Panc1 (cell line): ENCODE measurements at regions not wholly inside any gene's neighbourhood (a gene's known extent, or its start where the extent isn't known, plus 50 kb on each side); places are given as distances from the start of the nearest gene placed in this dataset.

Experiments used
- ATAC-seq: fragments of 200-7000 bp; cut with Tn5 transposase; 2 replicates; pipeline ENCODE4 v1.9.1; 2020; ENCODE audit warnings: mild to moderate bottlenecking, moderate library complexity
- BruUV-seq: library from RNA; stranded (reverse); fragments of 400-500 nt; replicated peaks from 2 replicates; lab custom pipeline; 2021; lab: Mats Ljungman, UMichigan
- CTCF ChIA-PET: fragments of 300-600 bp; sonication (Branson Sonifier 250); formaldehyde crosslinking; loops from one replicate; lab custom pipeline; 2022; ENCODE audit warnings: antibody characterized with exemption; lab: Charles Lee
- POLR2A ChIA-PET: fragments of 300-600 bp; sonication (Branson Sonifier 250); formaldehyde crosslinking; loops from one replicate; lab custom pipeline; 2022; ENCODE audit warnings: antibody characterized with exemption; lab: Charles Lee
- DNase-seq: peaks from one replicate; pipeline ENCODE4 v3.0.0-alpha.2; 2010; ENCODE audit warnings: low read depth, low spot score
- H3K27ac ChIP-seq: 2 replicates; pipeline ENCODE4 v1.5.1; 2011; ENCODE audit warnings: mild to moderate bottlenecking, low read length, inconsistent platforms
- H3K27me3 ChIP-seq: fragments of 200-500 bp; sonication (Bioruptor generic); 2 replicates; pipeline ENCODE4 v1.6.0; 2014; ENCODE audit warnings: low read length, inconsistent platforms; ENCODE audit not compliant: control insufficient read depth, insufficient read depth
- H3K36me3 ChIP-seq: fragments of 200-500 bp; sonication (Bioruptor generic); 2 replicates; pipeline ENCODE4 v1.5.1; 2014; ENCODE audit warnings: inconsistent platforms, mild to moderate bottlenecking, low read length, moderate library complexity; ENCODE audit not compliant: control insufficient read depth, insufficient read depth
- H3K4me1 ChIP-seq: 2 replicates; pipeline ENCODE4 v1.5.1; 2011; ENCODE audit warnings: inconsistent platforms, mild to moderate bottlenecking, low read length, moderate library complexity; ENCODE audit not compliant: control insufficient read depth, insufficient read depth
- H3K4me3 ChIP-seq, 2 experiments: 2 replicates each; pipeline ENCODE4 v1.5.1; 2011 to 2012; ENCODE audit warnings: low read depth in 2 of 2, low read length in 2 of 2, mild to moderate bottlenecking in 2 of 2, inconsistent platforms in 1 of 2, moderate library complexity in 1 of 2
- H3K9me3 ChIP-seq: fragments of 200-500 bp; sonication (Bioruptor generic); 2 replicates; pipeline ENCODE4 v1.5.1; 2014; ENCODE audit warnings: low read depth, mild to moderate bottlenecking, inconsistent platforms, low read length, moderate library complexity; ENCODE audit not compliant: control insufficient read depth, insufficient read depth
- POLR2AphosphoS5 ChIP-seq: IDR thresholded peaks from 2 replicates; pipeline ENCODE4 v1.6.1; 2012; ENCODE audit warnings: mild to moderate bottlenecking, low read depth, low read length, moderate library complexity
- SIN3A ChIP-seq: IDR thresholded peaks from 2 replicates; pipeline ENCODE4 v1.6.1; 2012; ENCODE audit warnings: low read depth, mild to moderate bottlenecking, low read length, moderate library complexity, borderline replicate concordance; ENCODE audit not compliant: insufficient read depth
- TCF7L2 ChIP-seq: IDR thresholded peaks from 2 replicates; pipeline ENCODE4 v1.6.1; 2011; ENCODE audit warnings: mild to moderate bottlenecking, low read depth, low read length, inconsistent platforms
- in situ Hi-C: cut with HindIII; loops from 2 replicates; pipeline ENCODE4 v1.10.0; 2016; ENCODE audit warnings: low sequenced_read_pairs, low pct_unique_long_range_greater_than_20kb
- intact Hi-C: fragments of 100-400 bp; cut with micrococcal nuclease; formaldehyde crosslinking; loops from one replicate; pipeline ENCODE4 v1.10.0; 2022; ENCODE audit not compliant: unreplicated experiment
- TF ChIP-seq, protein P1 (sequence below), 2 experiments: IDR thresholded peaks; 2 replicates each; pipeline ENCODE4 v1.6.1; 2011 to 2012; ENCODE audit warnings: low read depth in 2 of 2, control low read depth in 1 of 2, low read length in 1 of 2, mild to moderate bottlenecking in 1 of 2, moderate library complexity in 1 of 2; ENCODE audit not compliant: insufficient read depth in 1 of 2
- TF ChIP-seq, protein P2 (sequence below): fragments of 450-650 bp; IDR thresholded peaks from 2 replicates; pipeline ENCODE4 v1.5.1; 2017; ENCODE audit warnings: mild to moderate bottlenecking

DNA sequence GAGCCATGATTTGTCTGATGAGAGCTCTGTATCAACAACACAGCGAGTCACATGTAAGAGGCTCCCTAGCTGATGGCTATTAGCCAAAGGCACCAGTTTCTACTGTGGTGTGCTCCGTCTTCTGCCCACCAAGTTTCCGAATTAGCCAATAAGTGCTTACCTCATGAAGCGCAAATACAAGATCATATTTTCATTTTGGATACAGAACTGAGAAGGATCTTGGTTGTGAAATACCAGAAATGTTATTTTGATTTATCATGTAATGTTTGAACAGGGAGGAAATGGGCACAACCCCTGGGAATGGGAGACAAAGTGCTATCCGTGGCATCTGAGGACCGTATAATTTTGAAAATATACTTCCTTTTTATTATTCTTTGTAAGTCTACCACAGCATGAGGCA, 234.3 kb downstream of the DACT1 start:
- DNase-seq (no peak), ATAC-seq (no peak)
- ChIA-PET POLR2A (no interaction called here), CTCF (no interaction called here)
- H3K9me3 ChIP-seq, result no peaks in the 10 kb centered on the region
- H3K27me3 ChIP-seq, result no peaks in the 10 kb centered on the region
- H3K4me3 ChIP-seq, result no peak overlapping the region
- BruUV-seq, result no TSS peak
- TF ChIP-seq, protein P1, sequence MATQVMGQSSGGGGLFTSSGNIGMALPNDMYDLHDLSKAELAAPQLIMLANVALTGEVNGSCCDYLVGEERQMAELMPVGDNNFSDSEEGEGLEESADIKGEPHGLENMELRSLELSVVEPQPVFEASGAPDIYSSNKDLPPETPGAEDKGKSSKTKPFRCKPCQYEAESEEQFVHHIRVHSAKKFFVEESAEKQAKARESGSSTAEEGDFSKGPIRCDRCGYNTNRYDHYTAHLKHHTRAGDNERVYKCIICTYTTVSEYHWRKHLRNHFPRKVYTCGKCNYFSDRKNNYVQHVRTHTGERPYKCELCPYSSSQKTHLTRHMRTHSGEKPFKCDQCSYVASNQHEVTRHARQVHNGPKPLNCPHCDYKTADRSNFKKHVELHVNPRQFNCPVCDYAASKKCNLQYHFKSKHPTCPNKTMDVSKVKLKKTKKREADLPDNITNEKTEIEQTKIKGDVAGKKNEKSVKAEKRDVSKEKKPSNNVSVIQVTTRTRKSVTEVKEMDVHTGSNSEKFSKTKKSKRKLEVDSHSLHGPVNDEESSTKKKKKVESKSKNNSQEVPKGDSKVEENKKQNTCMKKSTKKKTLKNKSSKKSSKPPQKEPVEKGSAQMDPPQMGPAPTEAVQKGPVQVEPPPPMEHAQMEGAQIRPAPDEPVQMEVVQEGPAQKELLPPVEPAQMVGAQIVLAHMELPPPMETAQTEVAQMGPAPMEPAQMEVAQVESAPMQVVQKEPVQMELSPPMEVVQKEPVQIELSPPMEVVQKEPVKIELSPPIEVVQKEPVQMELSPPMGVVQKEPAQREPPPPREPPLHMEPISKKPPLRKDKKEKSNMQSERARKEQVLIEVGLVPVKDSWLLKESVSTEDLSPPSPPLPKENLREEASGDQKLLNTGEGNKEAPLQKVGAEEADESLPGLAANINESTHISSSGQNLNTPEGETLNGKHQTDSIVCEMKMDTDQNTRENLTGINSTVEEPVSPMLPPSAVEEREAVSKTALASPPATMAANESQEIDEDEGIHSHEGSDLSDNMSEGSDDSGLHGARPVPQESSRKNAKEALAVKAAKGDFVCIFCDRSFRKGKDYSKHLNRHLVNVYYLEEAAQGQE (IDR thresholded peaks at IDR 0.05; ENCODE audit: insufficient read depth in 1 of 2, low read depth in 2 of 2, low read length in 1 of 2), result no peak
- TF ChIP-seq SIN3A, result no peak
- H3K36me3 ChIP-seq, result no peaks in the 10 kb centered on the region
- intact Hi-C loops, result no loop called here
- in situ Hi-C loops, result no loop called here
- H3K4me1 ChIP-seq, result no peaks in the 10 kb centered on the region
- H3K27ac ChIP-seq, result no peak overlapping the region

DNA sequence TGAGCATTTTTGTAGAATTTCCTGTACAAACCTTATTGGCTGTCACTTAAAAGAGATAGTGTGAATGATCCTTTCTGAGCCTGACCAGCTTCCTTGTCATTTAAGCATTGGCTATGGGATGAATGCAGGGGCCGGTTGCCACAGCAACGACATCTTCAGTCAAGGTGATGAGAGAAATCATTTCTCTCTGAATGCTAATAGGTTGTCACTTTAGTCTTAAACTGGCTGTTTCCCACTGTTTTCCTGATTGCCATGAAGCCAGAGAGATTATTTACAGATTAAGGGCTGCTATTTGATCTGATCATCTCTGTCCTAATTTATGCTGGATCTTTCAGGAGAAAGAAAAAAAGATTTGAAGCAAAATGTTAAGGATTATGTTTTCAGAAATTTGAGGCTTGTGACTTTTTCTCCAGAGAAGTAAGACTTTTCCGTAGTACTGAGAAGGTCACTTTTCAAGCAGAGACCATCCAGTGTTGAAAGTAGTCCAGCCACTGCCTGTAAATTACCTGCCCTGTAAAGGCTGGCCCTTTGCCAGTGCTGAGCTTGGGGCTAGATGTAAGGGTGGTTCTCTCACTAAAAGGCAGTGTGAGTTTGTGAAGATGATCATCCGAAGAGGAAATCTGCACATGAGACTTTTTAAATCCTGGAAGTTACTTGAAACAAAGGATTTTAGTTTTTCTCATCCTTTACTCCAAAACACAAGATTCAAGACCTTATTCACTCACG, 235.6 kb downstream of the DACT1 start:
- DNase-seq (no peak), ATAC-seq (no peak)
- POLR2A ChIA-PET, result no interaction called here
- intact Hi-C loops, result no loop called here
- H3K4me3 ChIP-seq, result no peak overlapping the region
- H3K36me3 ChIP-seq, result no peaks in the 10 kb centered on the region
- TF ChIP-seq POLR2AphosphoS5 (no peak), TCF7L2 (no peak), SIN3A (no peak)
- TF ChIP-seq, protein P1 (IDR thresholded peaks at IDR 0.05; ENCODE audit: insufficient read depth in 1 of 2, low read depth in 2 of 2, low read length in 1 of 2), result no peak
- TF ChIP-seq, protein P2, sequence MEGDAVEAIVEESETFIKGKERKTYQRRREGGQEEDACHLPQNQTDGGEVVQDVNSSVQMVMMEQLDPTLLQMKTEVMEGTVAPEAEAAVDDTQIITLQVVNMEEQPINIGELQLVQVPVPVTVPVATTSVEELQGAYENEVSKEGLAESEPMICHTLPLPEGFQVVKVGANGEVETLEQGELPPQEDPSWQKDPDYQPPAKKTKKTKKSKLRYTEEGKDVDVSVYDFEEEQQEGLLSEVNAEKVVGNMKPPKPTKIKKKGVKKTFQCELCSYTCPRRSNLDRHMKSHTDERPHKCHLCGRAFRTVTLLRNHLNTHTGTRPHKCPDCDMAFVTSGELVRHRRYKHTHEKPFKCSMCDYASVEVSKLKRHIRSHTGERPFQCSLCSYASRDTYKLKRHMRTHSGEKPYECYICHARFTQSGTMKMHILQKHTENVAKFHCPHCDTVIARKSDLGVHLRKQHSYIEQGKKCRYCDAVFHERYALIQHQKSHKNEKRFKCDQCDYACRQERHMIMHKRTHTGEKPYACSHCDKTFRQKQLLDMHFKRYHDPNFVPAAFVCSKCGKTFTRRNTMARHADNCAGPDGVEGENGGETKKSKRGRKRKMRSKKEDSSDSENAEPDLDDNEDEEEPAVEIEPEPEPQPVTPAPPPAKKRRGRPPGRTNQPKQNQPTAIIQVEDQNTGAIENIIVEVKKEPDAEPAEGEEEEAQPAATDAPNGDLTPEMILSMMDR, result no peak
- no peak overlapping the region for H3K27ac ChIP-seq
- no peaks in the 10 kb centered on the region for H3K27me3 ChIP-seq
- CTCF ChIA-PET, result no interaction called here
- no peaks in the 10 kb centered on the region for H3K4me1 ChIP-seq
- no peaks in the 10 kb centered on the region for H3K9me3 ChIP-seq
- BruUV-seq, result no TSS peak
- in situ Hi-C loops, result no loop called here
